H9 (cell line): ENCODE measurements at regions not wholly inside any gene's neighbourhood (a gene's known extent, or its start where the extent isn't known, plus 50 kb on each side); places are given as distances from the start of the nearest gene placed in this dataset.

Experiments
- DNase-seq: peaks from one replicate; pipeline ENCODE4 v3.0.0-alpha.2; 2017
- H2AFZ ChIP-seq: one replicate; pipeline ENCODE4 v1.6.1; 2013; ENCODE audit warnings: mild to moderate bottlenecking, low read length, control low read depth, moderate library complexity
- H2AK5ac ChIP-seq: 2 replicates; pipeline ENCODE4 v1.6.1; 2013; ENCODE audit warnings: low read length, control low read depth, mixed read lengths; ENCODE audit not compliant: insufficient read length
- H2BK120ac ChIP-seq: one replicate; pipeline ENCODE4 v1.6.1; 2013; ENCODE audit warnings: low read depth, mild to moderate bottlenecking, low read length, control low read depth, inconsistent platforms; ENCODE audit not compliant: poor library complexity, severe bottlenecking
- H2BK12ac ChIP-seq: 2 replicates; pipeline ENCODE4 v1.6.1; 2013; ENCODE audit warnings: low read length, control low read depth, mixed read lengths, low read depth; ENCODE audit not compliant: insufficient read length
- H2BK15ac ChIP-seq: 2 replicates; pipeline ENCODE4 v1.6.1; 2013; ENCODE audit warnings: low read depth, low read length, control low read depth
- H2BK20ac ChIP-seq: one replicate; pipeline ENCODE4 v1.6.1; 2013; ENCODE audit warnings: low read depth, mild to moderate bottlenecking, low read length, control low read depth, inconsistent platforms; ENCODE audit not compliant: poor library complexity, severe bottlenecking
- H2BK5ac ChIP-seq: 2 replicates; pipeline ENCODE4 v1.6.1; 2013; ENCODE audit warnings: low read length, control low read depth, mixed read lengths; ENCODE audit not compliant: insufficient read length
- H3K14ac ChIP-seq: 2 replicates; pipeline ENCODE4 v1.6.1; 2013; ENCODE audit warnings: low read length, control low read depth; ENCODE audit not compliant: insufficient read depth
- H3K18ac ChIP-seq: 2 replicates; pipeline ENCODE4 v1.6.1; 2013; ENCODE audit warnings: low read depth, mild to moderate bottlenecking, mixed read lengths, low read length, control low read depth; ENCODE audit not compliant: insufficient read length
- H3K23ac ChIP-seq: 2 replicates; pipeline ENCODE4 v1.6.1; 2013; ENCODE audit warnings: low read length, control low read depth, mixed read lengths, low read depth; ENCODE audit not compliant: insufficient read length
- H3K23me2 ChIP-seq: 2 replicates; pipeline ENCODE4 v1.6.1; 2013; ENCODE audit warnings: low read depth, mild to moderate bottlenecking, mixed read lengths, low read length, control low read depth; ENCODE audit not compliant: insufficient read length, poor library complexity, severe bottlenecking
- H3K27ac ChIP-seq: 2 replicates; pipeline ENCODE4 v1.5.1; 2013; ENCODE audit warnings: low read length, control low read depth, mixed read lengths, low read depth; ENCODE audit not compliant: insufficient read length
- H3K27me3 ChIP-seq: 2 replicates; pipeline ENCODE4 v1.6.1; 2013; ENCODE audit warnings: low read length, control low read depth, inconsistent platforms; ENCODE audit not compliant: insufficient read depth
- H3K4ac ChIP-seq: 2 replicates; pipeline ENCODE4 v1.6.1; 2013; ENCODE audit warnings: low read depth, mild to moderate bottlenecking, control low read depth, inconsistent platforms, low read length, moderate library complexity
- H3K4me1 ChIP-seq: 2 replicates; pipeline ENCODE4 v1.6.1; 2013; ENCODE audit warnings: low read length, control low read depth, inconsistent platforms; ENCODE audit not compliant: insufficient read depth
- H3K4me2 ChIP-seq: 2 replicates; pipeline ENCODE4 v1.6.1; 2013; ENCODE audit warnings: low read length, control low read depth, mixed read lengths; ENCODE audit not compliant: insufficient read length, insufficient read depth
- H3K56ac ChIP-seq: 2 replicates; pipeline ENCODE4 v1.6.1; 2013; ENCODE audit warnings: low read depth, mild to moderate bottlenecking, mixed read lengths, low read length, control low read depth; ENCODE audit not compliant: insufficient read length
- H3K79me1 ChIP-seq: 2 replicates; pipeline ENCODE4 v1.6.1; 2013; ENCODE audit warnings: low read depth, mild to moderate bottlenecking, moderate library complexity, low read length, control low read depth, inconsistent platforms; ENCODE audit not compliant: insufficient read depth, poor library complexity, severe bottlenecking
- H3K79me2 ChIP-seq: 2 replicates; pipeline ENCODE4 v1.6.1; 2013; ENCODE audit warnings: low read length, control low read depth, inconsistent platforms; ENCODE audit not compliant: insufficient read depth
- H3K9ac ChIP-seq: 2 replicates; pipeline ENCODE4 v1.6.1; 2013; ENCODE audit warnings: low read length, control low read depth, mixed read lengths; ENCODE audit not compliant: insufficient read length; ENCODE audit errors: extremely low read depth
- H3K9me3 ChIP-seq: one replicate; pipeline ENCODE4 v1.6.1; 2013; ENCODE audit warnings: low read depth, low read length, inconsistent platforms; ENCODE audit not compliant: control insufficient read depth
- H3T11ph ChIP-seq: one replicate; pipeline ENCODE4 v1.6.1; 2013; ENCODE audit warnings: mild to moderate bottlenecking, low read length, control low read depth, inconsistent platforms
- H4K20me1 ChIP-seq: one replicate; pipeline ENCODE4 v1.6.1; 2013; ENCODE audit not compliant: control insufficient read depth, insufficient read length, insufficient read depth
- H4K5ac ChIP-seq: 2 replicates; pipeline ENCODE4 v1.6.1; 2013; ENCODE audit warnings: low read depth, mild to moderate bottlenecking, mixed read lengths, low read length, control low read depth; ENCODE audit not compliant: insufficient read length
- H4K8ac ChIP-seq: replicated peaks from 2 replicates; pipeline ENCODE4 v1.6.1; 2013; ENCODE audit warnings: low read length, control low read depth, mixed read lengths, low read depth; ENCODE audit not compliant: insufficient read length
- H4K91ac ChIP-seq: 2 replicates; pipeline ENCODE4 v1.6.1; 2013; ENCODE audit warnings: low read depth, mild to moderate bottlenecking, moderate library complexity, mixed read lengths, low read length, control low read depth; ENCODE audit not compliant: insufficient read length
- H3K27ac Mint-ChIP-seq, 3 experiments: 2 replicates in 2 of 3; 3 replicates in 1 of 3; pipeline ENCODE4 v1.8.0; 2020 to 2021; ENCODE audit warnings: mixed read lengths in 3 of 3, mild to moderate bottlenecking in 1 of 3, moderate library complexity in 1 of 3
- H3K27me3 Mint-ChIP-seq: 2 replicates; pipeline ENCODE4 v1.8.0; 2021; ENCODE audit warnings: low read depth, mild to moderate bottlenecking, moderate library complexity, mixed read lengths
- H3K36me3 Mint-ChIP-seq, 3 experiments: 2 replicates in 2 of 3; 3 replicates in 1 of 3; pipeline ENCODE4 v1.8.0; 2020 to 2021; ENCODE audit warnings: low read depth in 3 of 3, mixed read lengths in 3 of 3; ENCODE audit not compliant: insufficient read depth in 1 of 3
- H3K4me1 Mint-ChIP-seq, 2 experiments: 2 replicates each; pipeline ENCODE4 v1.8.0; 2020; ENCODE audit warnings: mixed read lengths in 2 of 2
- H3K4me3 Mint-ChIP-seq, 2 experiments: 2 replicates in 1 of 2; 3 replicates in 1 of 2; pipeline ENCODE4 v1.8.0; 2020 to 2021; ENCODE audit warnings: mild to moderate bottlenecking in 2 of 2, mixed read lengths in 2 of 2, moderate library complexity in 1 of 2
- H3K9me3 Mint-ChIP-seq, 2 experiments: 2 replicates in 1 of 2; 3 replicates in 1 of 2; pipeline ENCODE4 v1.8.0; 2020; ENCODE audit warnings: mild to moderate bottlenecking in 2 of 2, mixed read lengths in 2 of 2, moderate library complexity in 1 of 2
- CTCF ChIP-seq: fragments of 200-600 bp; sonication (generic); conservative IDR thresholded peaks from 3 replicates; pipeline ENCODE4 v1.8.0; 2021; ENCODE audit warnings: antibody characterized with exemption, mild to moderate bottlenecking
- WGBS: extraction: QIAGEN DNeasy Blood & Tissue Kit; methylation state at CpG from one replicate; pipeline ENCODE4 v1.1.7; 2013; ENCODE audit warnings: missing lambda C conversion rate, low lambda C conversion rate, mixed read lengths; ENCODE audit not compliant: insufficient read length; ENCODE audit errors: extremely low coverage; 5-methylcytosine and 5-hydroxymethylcytosine counted together

- H2BK5ac ChIP-seq = no peak overlapping the region
- no peak overlapping the region for H4K8ac ChIP-seq
- no peak overlapping the region for H2BK120ac ChIP-seq
- H3K18ac ChIP-seq = no peak overlapping the region
- H2BK20ac ChIP-seq = no peak overlapping the region
- H3K9ac ChIP-seq = no peak overlapping the region
- no CpG with 5 or more reads among the region's 1 CpG for WGBS
- no peaks in the 10 kb centered on the region for H3K9me3 ChIP-seq
- H4K20me1 ChIP-seq = no peaks in the 10 kb centered on the region
- H3K27ac Mint-ChIP-seq = no peak overlapping the region
- DNase-seq = no peak
- H3K4ac ChIP-seq = no peak overlapping the region
- no peaks in the 10 kb centered on the region for H3K27me3 ChIP-seq
- H2AFZ ChIP-seq = no peak overlapping the region
- no peaks in the 10 kb centered on the region for H3K79me2 ChIP-seq
- peaks cover 8% of the 10 kb centered on the region in 2 experiments for H3K4me1 Mint-ChIP-seq
- no peak overlapping the region for H2BK12ac ChIP-seq
- no peak overlapping the region for H2AK5ac ChIP-seq
- H3K27me3 Mint-ChIP-seq = no peaks in the 10 kb centered on the region
- no peaks in the 10 kb centered on the region for H3K79me1 ChIP-seq
- no peaks in the 10 kb centered on the region for H3K4me1 ChIP-seq
- H3K4me3 Mint-ChIP-seq = no peak overlapping the region
- no peak overlapping the region for H3K4me2 ChIP-seq
- no peak overlapping the region for H3K14ac ChIP-seq
- no peak overlapping the region for H3K56ac ChIP-seq
- no peak overlapping the region for H2BK15ac ChIP-seq
- no peak for TF ChIP-seq CTCF
- no peak overlapping the region for H4K5ac ChIP-seq
- H3K23ac ChIP-seq = no peak overlapping the region
- no peak overlapping the region for H3T11ph ChIP-seq
- H4K91ac ChIP-seq = no peak overlapping the region
- H3K36me3 Mint-ChIP-seq = no peaks in the 10 kb centered on the region
- H3K27ac ChIP-seq = no peak overlapping the region
- H3K9me3 Mint-ChIP-seq = no peaks in the 10 kb centered on the region
- H3K23me2 ChIP-seq = no peaks in the 10 kb centered on the region
Observed at GRCh38 chr5:15439801-15440200, 60.2 kb upstream of the FBXL7 start.
